RPMI8226 (cell line): ENCODE measurements at regions not wholly inside any gene's neighbourhood (a gene's known extent, or its start where the extent isn't known, plus 50 kb on each side); places are given as distances from the start of the nearest gene placed in this dataset.

Source experiments
- DNase-seq: peaks from one replicate; pipeline ENCODE4 v3.0.0-alpha.2; 2015

GRCh38 chr6:40312213-40313015, 274.8 kb downstream of the LRFN2 start:
- no peak for DNase-seq

DNA sequence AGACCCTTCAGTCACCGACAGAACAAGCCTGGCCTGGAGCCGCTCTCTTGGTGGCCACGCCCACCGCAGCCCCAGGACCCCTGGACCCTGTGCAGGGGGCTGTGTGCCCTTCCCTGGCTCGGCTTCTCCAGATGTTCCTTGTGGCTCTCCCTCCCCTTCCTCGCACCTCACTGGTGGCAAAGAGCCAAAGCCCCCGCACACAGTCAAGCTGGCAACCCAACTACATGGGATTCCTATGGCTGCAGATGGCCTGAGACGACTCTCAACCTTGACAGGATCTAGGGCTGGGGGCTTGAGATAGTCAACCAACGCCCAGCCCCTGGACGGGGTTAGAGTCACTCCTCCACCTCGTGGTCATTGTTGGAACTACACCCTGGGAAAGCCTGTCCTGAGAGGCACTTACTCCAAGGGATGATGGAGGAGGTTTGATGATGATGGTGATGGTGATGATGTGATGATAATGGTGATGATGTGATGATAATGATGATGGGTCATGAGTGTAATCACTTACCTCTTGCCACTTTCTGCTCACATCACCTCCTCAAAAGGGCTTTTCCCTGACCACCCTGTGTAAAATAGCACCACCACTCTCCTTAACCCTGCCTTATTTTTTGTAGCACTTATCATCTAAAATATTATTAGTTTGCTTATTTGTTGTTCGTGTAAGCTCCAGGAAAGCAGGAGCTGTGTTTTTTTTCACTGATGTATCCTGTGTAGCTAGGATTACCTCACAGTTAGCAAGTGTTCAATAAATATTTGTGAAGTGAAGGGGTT, 278.4 kb downstream of the LRFN2 start:
- DNase-seq = peak; percentile 62

- no peak for DNase-seq
Measured at GRCh38 chr6:40307712-40308111, 279.5 kb downstream of the LRFN2 start.

DNA sequence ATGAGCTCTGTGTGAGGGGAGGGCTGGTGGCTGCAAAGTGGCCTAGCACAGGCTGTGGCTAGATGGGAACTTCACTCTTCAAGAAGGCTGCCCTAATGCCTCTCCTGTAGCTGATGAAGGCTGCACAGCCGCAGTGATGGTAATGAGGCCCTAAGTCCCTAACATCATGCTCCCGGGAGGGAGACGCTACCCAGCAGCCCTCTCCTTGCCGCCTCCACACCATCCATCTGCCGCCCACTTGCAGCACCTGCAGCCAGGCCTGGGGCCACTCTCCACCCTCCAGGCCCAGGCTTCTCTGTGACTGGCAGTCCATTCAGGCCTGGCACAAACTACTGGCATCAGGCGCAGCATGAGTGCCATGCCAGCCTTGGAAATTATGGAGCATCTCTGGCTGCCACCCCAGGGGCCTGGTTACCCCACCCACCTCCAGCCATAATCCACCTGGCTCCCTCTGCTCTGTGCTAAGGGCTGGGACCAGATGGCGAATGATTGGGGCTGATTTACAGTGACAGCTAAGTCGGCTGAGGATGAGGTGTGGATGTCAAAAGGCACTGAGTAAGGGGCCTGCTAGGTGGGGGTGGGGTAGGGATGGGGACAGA, 284.2 kb downstream of the LRFN2 start:
- no peak for DNase-seq

DNA sequence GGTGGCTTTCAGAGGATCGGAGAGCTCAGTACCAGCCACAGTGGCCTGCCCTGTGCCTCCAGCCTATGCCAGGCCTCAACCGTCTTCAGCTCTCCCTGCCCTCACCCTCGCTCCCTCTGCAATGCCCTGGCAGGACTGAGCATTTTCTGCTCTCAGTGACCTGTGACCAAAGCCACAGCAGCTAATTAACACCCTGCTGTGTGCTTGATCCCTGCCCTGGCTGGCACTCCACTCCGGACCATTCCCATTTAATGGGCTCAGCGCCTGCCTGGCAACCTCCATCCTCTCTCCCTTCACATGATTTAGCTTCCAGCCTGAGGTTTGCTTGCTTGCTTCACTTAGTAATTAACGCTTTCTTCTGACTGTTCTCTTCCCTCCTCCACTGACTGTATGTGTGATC, 287.5 kb downstream of the LRFN2 start:
- no peak for DNase-seq

DNA sequence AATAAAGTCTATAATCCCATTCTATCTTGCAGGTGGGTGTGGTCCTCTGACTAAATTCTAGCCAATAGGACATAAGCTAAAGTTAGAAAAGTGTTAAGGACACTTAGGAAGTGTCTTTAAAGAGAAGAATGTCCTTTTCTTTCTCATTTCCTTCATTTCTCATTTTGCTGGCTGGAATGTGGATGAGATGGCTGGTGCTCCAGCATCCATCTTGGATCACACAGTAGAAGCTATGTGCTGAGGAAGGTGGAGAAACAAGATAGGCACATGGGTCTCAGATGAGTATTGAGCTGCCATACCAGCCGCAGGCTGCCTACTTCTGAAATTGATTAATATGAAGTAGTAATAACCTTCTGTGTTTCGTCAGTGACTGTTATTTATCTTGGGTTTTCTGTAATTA, 289.0 kb downstream of the LRFN2 start:
- no peak for DNase-seq

DNA sequence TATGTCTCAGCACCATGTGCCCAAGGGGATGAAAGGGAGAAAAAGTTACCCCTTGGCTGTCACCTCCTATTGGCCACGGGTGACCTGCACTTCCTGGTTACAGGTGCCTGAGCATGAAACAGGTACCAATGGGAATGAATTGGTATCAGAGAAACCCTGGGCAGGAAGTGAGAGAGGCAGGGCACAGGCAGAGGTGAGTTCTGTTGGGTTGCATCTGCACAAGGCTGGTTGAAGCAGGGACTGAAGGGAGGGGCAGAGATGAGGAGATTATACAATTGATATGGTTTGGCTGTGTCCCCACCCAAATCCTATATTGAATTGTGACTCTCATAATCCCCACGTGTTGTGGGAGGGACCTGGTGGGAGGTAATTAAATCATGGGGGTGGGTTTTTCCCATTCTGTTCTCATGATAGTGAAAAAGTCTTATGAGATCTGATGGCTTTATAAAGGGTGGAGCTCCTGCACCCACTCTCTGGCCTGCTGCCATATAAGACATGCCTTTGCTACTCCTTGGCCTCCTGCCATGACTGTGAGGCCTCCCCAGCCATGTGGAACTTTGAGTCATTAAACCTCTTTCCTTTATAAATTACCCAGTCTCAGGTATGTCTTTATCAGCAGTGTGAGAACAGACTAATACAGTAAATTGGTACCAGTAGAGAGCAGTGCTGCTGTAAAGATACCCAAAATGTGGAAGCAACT, 291.8 kb downstream of the LRFN2 start:
- peak; percentile 47 for DNase-seq

GRCh38 chr6:40293460-40294185, 293.5 kb downstream of the LRFN2 start:
- DNase-seq = no peak

DNA sequence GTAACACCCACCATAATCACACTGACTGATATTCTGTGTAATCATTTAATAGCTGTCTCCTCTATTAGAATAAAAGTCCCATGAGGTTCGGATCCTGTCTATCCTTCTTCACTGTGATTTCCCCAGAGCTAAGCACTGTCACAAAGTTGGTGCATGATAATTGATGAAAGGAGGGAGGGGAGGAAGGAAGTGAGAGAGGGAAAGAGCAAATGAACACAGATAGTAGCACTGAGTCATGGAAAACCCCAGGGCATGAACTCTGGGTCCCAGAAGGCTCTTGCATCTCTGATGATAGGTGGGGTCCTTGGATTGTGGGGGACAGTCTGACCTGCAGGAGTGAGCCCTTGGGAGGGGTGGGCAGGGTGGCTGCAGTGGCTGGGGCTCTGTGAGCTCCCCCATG, 294.1 kb downstream of the LRFN2 start:
- no peak for DNase-seq

- DNase-seq = no peak
Measured at GRCh38 chr6:40290816-40291215, 296.3 kb downstream of the LRFN2 start.

DNA sequence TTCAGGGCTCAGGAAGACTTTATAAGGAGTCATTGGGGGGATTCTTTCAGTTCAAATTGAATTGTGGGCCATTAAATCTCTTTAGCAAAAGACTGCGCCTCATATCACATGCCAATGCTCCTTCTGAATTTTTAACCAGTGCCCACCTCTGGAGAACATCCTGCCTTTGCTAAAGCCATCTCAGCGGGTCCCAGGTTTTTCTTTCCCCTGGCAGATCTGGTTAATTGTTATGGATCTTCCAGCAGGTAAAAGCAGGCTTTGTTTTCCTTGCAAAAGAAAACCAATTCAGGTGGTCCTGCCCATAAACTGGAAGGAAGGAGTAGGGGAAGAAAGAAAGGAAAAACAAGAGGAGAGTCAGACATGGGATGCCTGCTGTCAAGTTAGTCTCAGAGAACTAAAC, 298.2 kb downstream of the LRFN2 start:
- DNase-seq = no peak

DNA sequence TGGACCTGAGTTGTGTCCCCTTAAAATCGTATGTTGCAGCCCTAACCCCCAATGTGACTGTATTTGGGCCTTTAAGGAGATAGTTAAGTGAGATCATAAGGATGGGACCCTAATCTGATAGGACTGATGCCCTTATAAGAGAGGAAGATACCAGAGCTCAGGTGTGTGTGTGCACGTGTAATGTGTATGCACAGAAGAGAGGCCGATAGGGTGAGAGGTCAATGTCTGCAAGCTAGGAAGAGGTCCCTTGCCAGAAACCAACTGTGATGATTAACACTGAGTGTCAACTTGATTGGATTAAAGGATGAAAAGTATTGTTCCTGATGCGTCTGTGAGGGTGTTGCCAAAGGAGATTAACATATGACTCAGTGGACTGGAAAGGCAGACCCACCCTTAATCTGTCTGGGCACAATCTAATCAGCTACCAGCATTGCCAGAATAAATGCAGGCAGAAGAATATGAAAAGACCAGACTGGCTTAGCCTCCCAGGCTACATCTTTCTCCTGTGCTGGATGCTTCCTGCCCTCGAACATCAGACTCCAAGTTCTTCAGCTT, 299.8 kb downstream of the LRFN2 start:
- no peak for DNase-seq

DNA sequence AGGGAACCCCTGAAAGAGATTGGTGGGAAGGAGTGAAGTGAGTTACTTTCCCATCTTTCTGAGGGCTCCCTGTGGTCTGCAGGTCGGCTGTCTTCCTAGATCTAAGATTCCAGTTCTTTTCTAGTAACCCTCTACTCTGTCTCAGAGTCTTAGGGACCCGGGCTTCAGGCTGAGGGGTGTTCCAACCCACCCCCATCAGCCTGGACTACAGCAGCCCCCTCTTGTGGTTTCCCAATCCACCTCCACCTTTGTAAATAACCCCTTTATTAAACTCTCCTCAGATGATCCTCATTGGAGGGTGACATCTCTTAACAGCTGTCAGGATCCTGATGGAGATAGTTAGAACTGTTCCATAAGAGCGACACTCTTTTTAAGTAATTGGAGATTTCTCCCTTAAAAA, 300.4 kb downstream of the LRFN2 start:
- no peak for DNase-seq

DNA sequence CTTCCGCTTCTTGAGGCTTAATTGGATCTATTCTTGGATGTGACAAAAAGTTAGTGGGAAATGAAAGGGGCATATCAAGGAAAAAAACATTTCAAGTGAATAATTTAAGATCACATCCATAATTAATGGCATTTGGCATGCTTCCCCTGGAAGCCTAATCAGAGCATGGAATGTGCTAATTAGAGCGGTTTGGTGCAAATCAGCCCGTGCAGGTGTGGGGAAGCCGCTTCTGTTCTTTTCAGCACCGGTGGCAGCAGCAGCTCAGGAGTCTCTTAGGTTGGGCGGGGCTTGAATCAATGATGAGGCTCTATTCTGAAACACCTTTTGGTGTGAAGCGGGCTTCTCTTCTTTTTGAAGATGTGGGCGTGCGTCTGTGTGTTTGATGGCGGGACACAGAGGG, 301.2 kb downstream of the LRFN2 start:
- DNase-seq = peak; percentile 19

- no peak for DNase-seq
Measured at GRCh38 chr6:40285535-40285934, 301.6 kb downstream of the LRFN2 start.

- DNase-seq = no peak
Measured at GRCh38 chr6:40282986-40283385, 304.2 kb downstream of the LRFN2 start.

DNA sequence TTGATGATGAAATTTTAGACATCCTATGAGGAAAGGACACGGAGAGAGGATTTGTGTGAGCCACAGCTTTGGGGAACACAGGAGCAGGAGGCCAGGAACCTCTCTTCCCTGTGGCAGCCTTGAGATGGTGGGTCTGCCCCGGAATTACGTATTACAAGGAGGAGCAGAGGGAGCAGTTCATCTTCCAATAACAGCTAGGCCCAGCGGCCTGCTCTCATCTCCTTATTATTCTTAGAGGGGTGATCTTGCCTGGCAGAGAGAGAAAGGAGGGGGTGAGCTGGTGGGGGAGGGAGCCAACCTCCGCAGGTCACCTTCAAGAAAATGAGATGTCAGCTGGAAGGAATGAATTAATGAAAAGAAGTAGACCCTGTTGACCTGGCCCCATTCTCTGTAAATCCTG, 305.8 kb downstream of the LRFN2 start:
- no peak for DNase-seq

DNA sequence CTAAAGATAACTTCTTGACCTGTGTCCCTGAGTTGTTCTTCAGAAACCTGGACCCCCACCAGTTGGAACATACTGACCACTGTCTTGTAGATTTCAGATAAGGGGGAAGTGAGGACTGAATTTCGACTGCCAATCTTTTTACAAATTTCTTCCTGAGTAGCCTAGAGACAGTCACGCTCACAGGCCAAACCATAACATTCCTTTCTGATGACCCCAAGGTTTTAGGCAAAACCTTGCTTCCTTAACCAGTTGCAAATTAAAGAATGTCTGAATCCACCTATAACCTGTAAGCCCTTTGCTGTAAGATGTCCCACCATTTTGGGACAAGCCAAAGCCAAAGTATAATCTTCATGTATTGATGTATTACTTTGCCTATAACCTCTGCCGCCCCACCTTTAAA, 306.9 kb downstream of the LRFN2 start:
- DNase-seq = no peak

DNA sequence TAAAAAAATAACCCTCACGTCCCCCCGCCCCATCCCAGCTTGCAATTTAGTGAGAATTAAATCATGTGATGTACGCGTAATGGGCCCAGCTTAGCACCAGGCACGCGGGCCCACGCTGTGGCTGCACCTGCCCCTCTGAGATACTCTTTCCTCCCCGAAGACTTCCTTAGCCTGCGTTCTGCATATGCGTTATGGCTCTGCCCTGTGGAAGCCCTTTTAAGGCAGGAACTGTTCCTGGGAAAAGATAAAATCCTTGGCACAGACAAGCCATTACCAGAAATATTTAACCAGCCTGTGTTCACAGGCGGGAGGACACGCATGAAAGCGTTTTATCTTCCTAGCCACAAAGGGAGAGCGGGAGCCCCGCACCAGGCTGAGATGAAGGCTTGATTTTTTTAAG, 311.0 kb downstream of the LRFN2 start:
- DNase-seq = no peak

- no peak for DNase-seq
Measured at GRCh38 chr6:40274058-40274457, 313.1 kb downstream of the LRFN2 start.

- DNase-seq = no peak
Measured at GRCh38 chr6:40268614-40269013, 318.6 kb downstream of the LRFN2 start.

- DNase-seq = no peak
Measured at GRCh38 chr6:40268166-40268565, 319.0 kb downstream of the LRFN2 start.
